ENCODE measurements at regions not wholly inside any gene's neighbourhood (a gene's known extent, or its start where the extent isn't known, plus 50 kb on each side); places are given as distances from the start of the nearest gene placed in this dataset.

DNA sequence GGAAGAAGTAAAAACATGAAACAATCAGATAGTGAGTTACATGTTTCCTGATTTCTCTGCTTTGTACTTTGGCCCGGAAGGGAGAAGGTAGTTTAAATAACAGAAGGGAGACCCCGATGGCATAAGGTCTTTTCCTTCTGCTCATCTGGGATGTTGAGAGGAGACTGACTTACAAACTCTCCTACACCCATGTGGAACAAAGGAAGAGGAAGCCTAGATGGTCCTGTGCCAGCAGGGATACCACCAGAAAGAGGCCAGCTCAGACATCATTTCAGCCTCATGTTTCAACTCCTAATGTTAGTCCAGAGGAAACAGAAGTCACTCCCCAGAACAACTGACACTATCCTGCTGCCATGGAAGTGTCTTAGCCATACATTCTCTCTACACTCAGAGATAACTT lies 250.7 kb upstream of the NOX3 start:
- TF ChIP-seq CTCF (IDR thresholded peaks at IDR 0.05) (no peak), POLR2A (IDR thresholded peaks at IDR 0.05) (no peak), EP300 (IDR thresholded peaks at IDR 0.05) (no peak)
